ENCODE measurements at regions not wholly inside any gene's neighbourhood (a gene's known extent, or its start where the extent isn't known, plus 50 kb on each side); places are given as distances from the start of the nearest gene placed in this dataset.

DNA sequence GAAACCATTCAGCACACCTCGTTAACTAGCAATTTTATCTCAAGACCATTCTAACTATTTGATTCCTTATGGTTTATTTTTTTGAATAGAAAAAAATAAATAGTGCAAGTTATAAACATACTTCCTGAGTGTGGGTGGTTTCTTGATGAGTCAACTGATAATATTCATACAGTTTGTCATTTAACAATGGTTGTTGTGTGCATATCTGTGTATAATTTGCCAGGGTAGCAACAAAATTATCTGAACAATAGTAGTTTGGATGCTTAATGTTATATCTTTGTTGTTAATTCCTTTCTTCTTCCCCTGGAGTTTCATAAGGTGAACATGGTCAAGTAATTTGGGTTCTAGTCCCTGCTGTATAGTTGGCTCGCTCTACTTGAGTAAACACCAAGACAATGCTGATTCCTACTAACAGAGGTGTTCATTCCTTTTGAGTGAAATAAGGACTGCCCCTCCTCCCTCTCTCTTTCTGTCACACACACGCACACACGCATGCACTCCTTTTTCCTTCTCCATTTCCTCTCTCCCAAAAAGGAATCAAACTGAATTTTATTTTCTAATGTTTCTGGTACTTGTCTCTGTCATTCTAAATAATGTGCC is 938.1 kb upstream of the EPHA7 start:
- Histone ChIP-seq H3K9ac (no peak overlapping the region), H3K36me3 (ENCODE audit: control insufficient read depth, insufficient read depth, low read length) (no peaks in the 10 kb centered on the region), H3K27me3 (ENCODE audit: control insufficient read depth, insufficient read depth, low read length) (no peaks in the 10 kb centered on the region), H3K79me2 (no peaks in the 10 kb centered on the region), H3K9me3 (ENCODE audit: control insufficient read depth, low read length) (no peaks in the 10 kb centered on the region), H3K4me2 (ENCODE audit: low read length) (no peak overlapping the region), H3K4me3 (ENCODE audit: low read depth, low read length) (no peak overlapping the region), H3K4me1 (no peaks in the 10 kb centered on the region), H3K27ac (no peak overlapping the region), H2AFZ (no peak overlapping the region)
- TF ChIP-seq, protein P1, sequence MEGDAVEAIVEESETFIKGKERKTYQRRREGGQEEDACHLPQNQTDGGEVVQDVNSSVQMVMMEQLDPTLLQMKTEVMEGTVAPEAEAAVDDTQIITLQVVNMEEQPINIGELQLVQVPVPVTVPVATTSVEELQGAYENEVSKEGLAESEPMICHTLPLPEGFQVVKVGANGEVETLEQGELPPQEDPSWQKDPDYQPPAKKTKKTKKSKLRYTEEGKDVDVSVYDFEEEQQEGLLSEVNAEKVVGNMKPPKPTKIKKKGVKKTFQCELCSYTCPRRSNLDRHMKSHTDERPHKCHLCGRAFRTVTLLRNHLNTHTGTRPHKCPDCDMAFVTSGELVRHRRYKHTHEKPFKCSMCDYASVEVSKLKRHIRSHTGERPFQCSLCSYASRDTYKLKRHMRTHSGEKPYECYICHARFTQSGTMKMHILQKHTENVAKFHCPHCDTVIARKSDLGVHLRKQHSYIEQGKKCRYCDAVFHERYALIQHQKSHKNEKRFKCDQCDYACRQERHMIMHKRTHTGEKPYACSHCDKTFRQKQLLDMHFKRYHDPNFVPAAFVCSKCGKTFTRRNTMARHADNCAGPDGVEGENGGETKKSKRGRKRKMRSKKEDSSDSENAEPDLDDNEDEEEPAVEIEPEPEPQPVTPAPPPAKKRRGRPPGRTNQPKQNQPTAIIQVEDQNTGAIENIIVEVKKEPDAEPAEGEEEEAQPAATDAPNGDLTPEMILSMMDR (IDR thresholded peaks at IDR 0.05) = no peak

DNA sequence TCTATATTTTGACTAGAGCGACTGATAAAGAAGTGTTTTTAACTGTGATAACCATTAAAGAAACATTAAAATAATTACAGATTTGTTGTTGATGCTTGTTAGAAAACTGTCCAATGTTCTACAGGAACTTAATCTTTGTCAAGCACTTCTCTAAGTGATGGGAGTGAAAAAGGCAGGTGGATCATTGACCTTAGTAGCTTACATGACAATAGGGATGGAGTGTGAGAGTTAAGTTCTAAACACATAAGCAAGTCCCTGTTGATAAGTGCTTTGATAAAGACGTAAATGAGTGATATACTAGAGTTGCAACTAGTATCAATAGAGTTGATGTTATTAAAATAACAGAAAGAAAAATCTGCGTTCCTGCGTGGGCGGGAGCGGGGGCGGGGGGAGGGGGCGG is 931.5 kb upstream of the EPHA7 start:
- H2AFZ ChIP-seq = no peak overlapping the region
- H3K27ac ChIP-seq = no peak overlapping the region
- no peaks in the 10 kb centered on the region for H3K36me3 ChIP-seq (ENCODE audit: control insufficient read depth, insufficient read depth, low read length)
- no peaks in the 10 kb centered on the region for H3K9me3 ChIP-seq (ENCODE audit: control insufficient read depth, low read length)
- no peaks in the 10 kb centered on the region for H3K4me1 ChIP-seq
- H3K4me2 ChIP-seq (ENCODE audit: low read length) = no peak overlapping the region
- no peak overlapping the region for H3K4me3 ChIP-seq (ENCODE audit: low read depth, low read length)
- no peak overlapping the region for H3K9ac ChIP-seq
- TF ChIP-seq, protein P1 (IDR thresholded peaks at IDR 0.05) = no peak
- H3K27me3 ChIP-seq (ENCODE audit: control insufficient read depth, insufficient read depth, low read length) = no peaks in the 10 kb centered on the region
- H3K79me2 ChIP-seq = no peaks in the 10 kb centered on the region

DNA sequence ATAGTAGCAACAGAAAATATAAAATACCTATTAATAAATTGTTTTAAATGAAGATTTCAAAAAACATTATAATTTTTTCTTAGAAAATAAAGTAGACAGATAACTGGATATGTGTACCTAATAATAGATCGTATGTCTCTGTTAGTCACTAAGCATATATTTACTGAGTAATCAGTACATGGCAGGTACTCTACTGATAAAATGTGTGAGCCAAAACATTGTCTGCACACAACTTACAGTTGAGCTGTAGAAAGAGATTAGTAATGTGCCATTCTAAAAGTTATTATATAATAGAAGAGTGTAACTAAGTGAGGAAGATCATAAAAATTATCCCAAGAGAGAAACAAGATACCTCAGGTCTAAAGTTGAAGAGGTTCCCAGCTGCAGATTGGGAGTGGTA is 929.9 kb upstream of the EPHA7 start:
- no peak overlapping the region for H3K27ac ChIP-seq
- H2AFZ ChIP-seq = no peak overlapping the region
- no peak overlapping the region for H3K4me2 ChIP-seq (ENCODE audit: low read length)
- no peaks in the 10 kb centered on the region for H3K4me1 ChIP-seq
- H3K9ac ChIP-seq = no peak overlapping the region
- no peak overlapping the region for H3K4me3 ChIP-seq (ENCODE audit: low read depth, low read length)
- no peaks in the 10 kb centered on the region for H3K36me3 ChIP-seq (ENCODE audit: control insufficient read depth, insufficient read depth, low read length)
- H3K79me2 ChIP-seq = no peaks in the 10 kb centered on the region
- H3K9me3 ChIP-seq (ENCODE audit: control insufficient read depth, low read length) = no peaks in the 10 kb centered on the region
- TF ChIP-seq, protein P1 (IDR thresholded peaks at IDR 0.05) = no peak
- no peaks in the 10 kb centered on the region for H3K27me3 ChIP-seq (ENCODE audit: control insufficient read depth, insufficient read depth, low read length)

DNA sequence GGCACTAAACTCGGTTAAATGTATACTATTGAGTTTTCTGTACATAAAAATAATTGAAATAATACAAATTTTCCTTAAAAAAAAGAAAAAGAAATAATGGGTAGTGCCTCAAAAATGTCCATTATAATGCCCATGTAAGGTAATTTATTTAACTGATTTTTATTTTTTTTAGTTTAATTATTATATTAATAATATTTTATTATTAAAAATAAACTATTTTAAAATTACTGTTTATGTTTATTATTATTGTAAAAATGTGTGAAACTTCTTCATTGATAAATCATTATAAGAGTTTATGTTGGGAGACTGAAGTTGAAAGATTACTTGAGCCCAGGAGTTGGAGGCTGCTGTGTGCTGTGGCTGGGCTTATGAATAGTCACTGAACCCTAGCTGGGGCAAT is 925.5 kb upstream of the EPHA7 start:
- Histone ChIP-seq H3K4me3 (ENCODE audit: low read depth, low read length) (no peak overlapping the region), H3K9me3 (ENCODE audit: control insufficient read depth, low read length) (no peaks in the 10 kb centered on the region), H3K27me3 (ENCODE audit: control insufficient read depth, insufficient read depth, low read length) (no peaks in the 10 kb centered on the region), H3K27ac (no peak overlapping the region), H3K4me1 (no peaks in the 10 kb centered on the region), H2AFZ (no peak overlapping the region), H3K9ac (no peak overlapping the region), H3K36me3 (ENCODE audit: control insufficient read depth, insufficient read depth, low read length) (no peaks in the 10 kb centered on the region), H3K79me2 (no peaks in the 10 kb centered on the region), H3K4me2 (ENCODE audit: low read length) (no peak overlapping the region)
- TF ChIP-seq, protein P1 (IDR thresholded peaks at IDR 0.05) = no peak

DNA sequence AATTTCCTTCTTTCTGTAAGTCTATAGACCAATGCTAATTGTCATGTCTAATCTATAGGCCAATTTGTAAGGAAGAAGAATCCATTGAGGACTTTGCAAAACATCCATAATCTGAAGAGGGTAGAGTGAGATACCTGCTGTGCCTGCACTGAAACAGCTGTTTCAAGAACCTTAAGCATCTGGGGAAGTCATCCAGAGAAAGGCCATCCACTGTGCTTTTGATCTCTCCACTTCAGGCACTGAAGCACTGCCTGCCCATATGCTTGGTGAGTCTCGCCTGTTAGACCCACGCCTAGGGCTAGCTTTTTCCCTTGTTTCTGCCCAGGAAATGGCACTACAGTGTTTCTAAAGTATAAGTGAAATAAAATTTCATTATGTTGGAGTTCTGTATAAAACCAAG is 921.8 kb upstream of the EPHA7 start:
- Histone ChIP-seq H3K4me3 (ENCODE audit: low read depth, low read length) (no peak overlapping the region), H3K4me2 (ENCODE audit: low read length) (no peak overlapping the region)
- TF ChIP-seq, protein P1 (IDR thresholded peaks at IDR 0.05) = no peak

More for the DNA sequence above, 921.8 kb upstream of the EPHA7 start:
- no peaks in the 10 kb centered on the region for H3K9me3 ChIP-seq (ENCODE audit: control insufficient read depth, low read length)
- no peak overlapping the region for H3K27ac ChIP-seq
- no peaks in the 10 kb centered on the region for H3K4me1 ChIP-seq
- H2AFZ ChIP-seq = no peak overlapping the region
- H3K79me2 ChIP-seq = no peaks in the 10 kb centered on the region
- no peaks in the 10 kb centered on the region for H3K36me3 ChIP-seq (ENCODE audit: control insufficient read depth, insufficient read depth, low read length)
- H3K9ac ChIP-seq = no peak overlapping the region
- no peaks in the 10 kb centered on the region for H3K27me3 ChIP-seq (ENCODE audit: control insufficient read depth, insufficient read depth, low read length)
